SK-N-SH (cell line): ENCODE measurements at regions not wholly inside any gene's neighbourhood (a gene's known extent, or its start where the extent isn't known, plus 50 kb on each side); places are given as distances from the start of the nearest gene placed in this dataset.

ENCODE experiments used
- FOXM1 ChIP-seq: IDR thresholded peaks from 2 replicates; pipeline ENCODE4 v1.4.0; 2012; ENCODE audit warnings: low read depth, mild to moderate bottlenecking
- RFX5 ChIP-seq: IDR thresholded peaks from 2 replicates; pipeline ENCODE4 v1.6.1; 2012; ENCODE audit warnings: mild to moderate bottlenecking, improper control_type of control experiment, low read length
- TF ChIP-seq, protein P1 (sequence below): fragments of 200-600 bp; sonication (generic); IDR thresholded peaks from 2 replicates; pipeline ENCODE4 v1.6.1; 2017; ENCODE audit warnings: antibody characterized with exemption, mild to moderate bottlenecking, moderate library complexity
- TF ChIP-seq, protein P2 (sequence below): IDR thresholded peaks from 2 replicates; pipeline ENCODE4 v1.6.1; 2012; ENCODE audit warnings: mild to moderate bottlenecking, low read depth, low read length, moderate library complexity
- TF ChIP-seq, protein P3 (sequence below): fragments of 150-350 bp; IDR thresholded peaks from 2 replicates; pipeline ENCODE4 v1.6.1; 2017; ENCODE audit warnings: antibody characterized with exemption, low read length, low read depth, borderline replicate concordance

DNA sequence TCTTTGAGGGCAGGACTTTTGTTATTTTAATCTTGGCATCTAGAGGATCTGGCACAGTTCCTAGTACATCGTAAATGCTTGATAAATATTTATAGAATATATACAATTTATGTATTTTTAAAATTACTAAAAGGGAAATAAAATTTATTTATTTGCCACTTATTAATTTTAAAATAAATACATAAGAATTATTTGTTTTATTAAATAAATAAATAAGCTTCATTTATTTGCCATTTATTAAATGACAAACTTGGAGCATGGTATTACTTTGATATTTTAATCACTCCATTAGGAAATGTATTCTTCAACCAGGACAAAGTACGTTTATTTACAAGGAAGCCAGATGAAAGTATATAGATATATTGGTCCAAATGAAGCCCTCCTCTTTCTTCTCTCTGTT lies 118.7 kb upstream of the LRIG3 start:
- TF ChIP-seq RFX5: no peak
- TF ChIP-seq, protein P1, sequence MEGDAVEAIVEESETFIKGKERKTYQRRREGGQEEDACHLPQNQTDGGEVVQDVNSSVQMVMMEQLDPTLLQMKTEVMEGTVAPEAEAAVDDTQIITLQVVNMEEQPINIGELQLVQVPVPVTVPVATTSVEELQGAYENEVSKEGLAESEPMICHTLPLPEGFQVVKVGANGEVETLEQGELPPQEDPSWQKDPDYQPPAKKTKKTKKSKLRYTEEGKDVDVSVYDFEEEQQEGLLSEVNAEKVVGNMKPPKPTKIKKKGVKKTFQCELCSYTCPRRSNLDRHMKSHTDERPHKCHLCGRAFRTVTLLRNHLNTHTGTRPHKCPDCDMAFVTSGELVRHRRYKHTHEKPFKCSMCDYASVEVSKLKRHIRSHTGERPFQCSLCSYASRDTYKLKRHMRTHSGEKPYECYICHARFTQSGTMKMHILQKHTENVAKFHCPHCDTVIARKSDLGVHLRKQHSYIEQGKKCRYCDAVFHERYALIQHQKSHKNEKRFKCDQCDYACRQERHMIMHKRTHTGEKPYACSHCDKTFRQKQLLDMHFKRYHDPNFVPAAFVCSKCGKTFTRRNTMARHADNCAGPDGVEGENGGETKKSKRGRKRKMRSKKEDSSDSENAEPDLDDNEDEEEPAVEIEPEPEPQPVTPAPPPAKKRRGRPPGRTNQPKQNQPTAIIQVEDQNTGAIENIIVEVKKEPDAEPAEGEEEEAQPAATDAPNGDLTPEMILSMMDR: no peak
- TF ChIP-seq FOXM1: no peak
- TF ChIP-seq, protein P2, sequence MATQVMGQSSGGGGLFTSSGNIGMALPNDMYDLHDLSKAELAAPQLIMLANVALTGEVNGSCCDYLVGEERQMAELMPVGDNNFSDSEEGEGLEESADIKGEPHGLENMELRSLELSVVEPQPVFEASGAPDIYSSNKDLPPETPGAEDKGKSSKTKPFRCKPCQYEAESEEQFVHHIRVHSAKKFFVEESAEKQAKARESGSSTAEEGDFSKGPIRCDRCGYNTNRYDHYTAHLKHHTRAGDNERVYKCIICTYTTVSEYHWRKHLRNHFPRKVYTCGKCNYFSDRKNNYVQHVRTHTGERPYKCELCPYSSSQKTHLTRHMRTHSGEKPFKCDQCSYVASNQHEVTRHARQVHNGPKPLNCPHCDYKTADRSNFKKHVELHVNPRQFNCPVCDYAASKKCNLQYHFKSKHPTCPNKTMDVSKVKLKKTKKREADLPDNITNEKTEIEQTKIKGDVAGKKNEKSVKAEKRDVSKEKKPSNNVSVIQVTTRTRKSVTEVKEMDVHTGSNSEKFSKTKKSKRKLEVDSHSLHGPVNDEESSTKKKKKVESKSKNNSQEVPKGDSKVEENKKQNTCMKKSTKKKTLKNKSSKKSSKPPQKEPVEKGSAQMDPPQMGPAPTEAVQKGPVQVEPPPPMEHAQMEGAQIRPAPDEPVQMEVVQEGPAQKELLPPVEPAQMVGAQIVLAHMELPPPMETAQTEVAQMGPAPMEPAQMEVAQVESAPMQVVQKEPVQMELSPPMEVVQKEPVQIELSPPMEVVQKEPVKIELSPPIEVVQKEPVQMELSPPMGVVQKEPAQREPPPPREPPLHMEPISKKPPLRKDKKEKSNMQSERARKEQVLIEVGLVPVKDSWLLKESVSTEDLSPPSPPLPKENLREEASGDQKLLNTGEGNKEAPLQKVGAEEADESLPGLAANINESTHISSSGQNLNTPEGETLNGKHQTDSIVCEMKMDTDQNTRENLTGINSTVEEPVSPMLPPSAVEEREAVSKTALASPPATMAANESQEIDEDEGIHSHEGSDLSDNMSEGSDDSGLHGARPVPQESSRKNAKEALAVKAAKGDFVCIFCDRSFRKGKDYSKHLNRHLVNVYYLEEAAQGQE: no peak
- TF ChIP-seq, protein P3, sequence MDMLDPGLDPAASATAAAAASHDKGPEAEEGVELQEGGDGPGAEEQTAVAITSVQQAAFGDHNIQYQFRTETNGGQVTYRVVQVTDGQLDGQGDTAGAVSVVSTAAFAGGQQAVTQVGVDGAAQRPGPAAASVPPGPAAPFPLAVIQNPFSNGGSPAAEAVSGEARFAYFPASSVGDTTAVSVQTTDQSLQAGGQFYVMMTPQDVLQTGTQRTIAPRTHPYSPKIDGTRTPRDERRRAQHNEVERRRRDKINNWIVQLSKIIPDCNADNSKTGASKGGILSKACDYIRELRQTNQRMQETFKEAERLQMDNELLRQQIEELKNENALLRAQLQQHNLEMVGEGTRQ: no peak
